Fibroblast of lung (primary cell): ENCODE measurements at regions not wholly inside any gene's neighbourhood (a gene's known extent, or its start where the extent isn't known, plus 50 kb on each side); places are given as distances from the start of the nearest gene placed in this dataset.

Experiments
- DNase-seq, 2 donors: peaks; one replicate each; pipeline versions ENCODE4 v3.0.0 to v3.0.0-alpha.2; 2010; ENCODE audit warnings: low read depth in 2 of 2
- H2AFZ ChIP-seq: 2 replicates; pipeline ENCODE4 v1.5.1; 2012; ENCODE audit warnings: low read length, control low read depth, inconsistent platforms
- H3K27ac ChIP-seq: 2 replicates; pipeline ENCODE4 v1.5.1; 2011; ENCODE audit warnings: low read length, control low read depth; ENCODE audit not compliant: insufficient read depth
- H3K27me3 ChIP-seq: 2 replicates; pipeline ENCODE4 v1.5.1; 2011; ENCODE audit warnings: mild to moderate bottlenecking, low read length; ENCODE audit not compliant: control insufficient read depth, insufficient read depth
- H3K36me3 ChIP-seq: 2 replicates; pipeline ENCODE4 v1.5.1; 2011; ENCODE audit warnings: low read length; ENCODE audit not compliant: control insufficient read depth, insufficient read depth
- H3K4me1 ChIP-seq: 2 replicates; pipeline ENCODE4 v1.5.1; 2011; ENCODE audit warnings: low read length; ENCODE audit not compliant: control insufficient read depth, insufficient read depth; ENCODE audit errors: extremely low read depth
- H3K4me2 ChIP-seq: 2 replicates; pipeline ENCODE4 v1.5.1; 2011; ENCODE audit warnings: low read length, control low read depth; ENCODE audit not compliant: insufficient read depth; ENCODE audit errors: extremely low read depth
- H3K4me3 ChIP-seq, 4 experiments: fragments of 200-600 bp in 1 of 4; sonication (generic) in 1 of 4; replicated peaks in 1 of 4; 2 replicates each; pipeline ENCODE4 v1.5.1; 2011 to 2016; ENCODE audit warnings: low read length in 4 of 4, low read depth in 3 of 4, mild to moderate bottlenecking in 3 of 4, control low read depth in 2 of 4, inconsistent platforms in 1 of 4, mixed read lengths in 1 of 4; ENCODE audit not compliant: insufficient read depth in 1 of 4; ENCODE audit errors: control extremely low read depth in 1 of 4
- H3K79me2 ChIP-seq: 2 replicates; pipeline ENCODE4 v1.5.1; 2012; ENCODE audit warnings: mild to moderate bottlenecking, low read length, inconsistent platforms; ENCODE audit not compliant: control insufficient read depth, insufficient read depth
- H3K9ac ChIP-seq: 2 replicates; pipeline ENCODE4 v1.5.1; 2011; ENCODE audit warnings: mild to moderate bottlenecking, low read length, control low read depth; ENCODE audit not compliant: insufficient read depth
- H3K9me3 ChIP-seq: 2 replicates; pipeline ENCODE4 v1.5.1; 2012; ENCODE audit warnings: low read depth, low read length; ENCODE audit not compliant: control insufficient read depth, insufficient read depth
- H4K20me1 ChIP-seq: 2 replicates; pipeline ENCODE4 v1.5.1; 2011; ENCODE audit warnings: low read length; ENCODE audit not compliant: control insufficient read depth, insufficient read depth; ENCODE audit errors: extremely low read depth
- CTCF ChIP-seq, 2 donors: IDR thresholded peaks in 1 of 2; conservative IDR thresholded peaks in 1 of 2; 1 replicate in 1 of 2; 2 replicates in 1 of 2; pipeline ENCODE4 v1.5.1; 2011 to 2012; ENCODE audit warnings: low read length in 2 of 2, control low read depth in 1 of 2, inconsistent platforms in 1 of 2, low read depth in 1 of 2, mild to moderate bottlenecking in 1 of 2
- EZH2 ChIP-seq: IDR thresholded peaks from 2 replicates; pipeline ENCODE4 v1.5.1; 2012; ENCODE audit warnings: low read length, control low read depth, mild to moderate bottlenecking; ENCODE audit errors: missing control alignments

DNA sequence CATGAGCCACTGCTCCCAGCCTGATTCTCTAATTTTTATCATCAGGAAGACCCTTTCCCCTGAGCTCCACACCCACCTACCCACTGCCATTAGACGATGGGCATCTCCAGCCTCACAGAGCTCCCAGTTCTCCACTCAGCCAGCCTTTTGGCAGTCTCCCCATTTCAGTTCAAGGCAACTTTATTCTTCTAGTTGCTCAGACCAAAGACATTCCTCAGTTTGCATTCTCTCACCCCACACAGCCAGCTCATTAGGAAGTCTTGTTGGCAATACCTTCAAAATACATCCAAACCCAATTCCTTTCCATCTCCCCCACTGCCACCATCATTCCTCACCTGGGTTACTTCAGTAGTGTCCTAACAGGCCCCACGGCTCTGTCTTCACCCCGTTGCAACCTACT is 53.4 kb upstream of the COX20 start:
- Histone ChIP-seq H3K36me3 (no peaks in the 10 kb centered on the region), H3K4me3 (no peak overlapping the region), H3K27ac (no peak overlapping the region), H4K20me1 (no peaks in the 10 kb centered on the region), H2AFZ (no peak overlapping the region), H3K27me3 (no peaks in the 10 kb centered on the region), H3K9me3 (no peaks in the 10 kb centered on the region), H3K4me2 (no peak overlapping the region), H3K79me2 (no peaks in the 10 kb centered on the region), H3K9ac (no peak overlapping the region), H3K4me1 (no peaks in the 10 kb centered on the region)
- no peak for TF ChIP-seq CTCF (conservative IDR thresholded peaks at IDR 0.05 in 1 of 2, IDR thresholded peaks at IDR 0.05 in 1 of 2; ENCODE audit: low read depth in 1 of 2, low read length in 2 of 2)
- no peak for TF ChIP-seq EZH2
- DNase-seq = peak in 1 of 2 donors; percentile 68

- Histone ChIP-seq H3K79me2 (no peaks in the 10 kb centered on the region), H3K9me3 (no peaks in the 10 kb centered on the region), H3K4me2 (no peak overlapping the region), H3K9ac (no peak overlapping the region), H4K20me1 (no peaks in the 10 kb centered on the region), H3K27ac (no peak overlapping the region), H3K27me3 (no peaks in the 10 kb centered on the region), H3K4me3 (no peak overlapping the region), H2AFZ (no peak overlapping the region), H3K4me1 (no peaks in the 10 kb centered on the region), H3K36me3 (no peaks in the 10 kb centered on the region)
- TF ChIP-seq EZH2 (no peak), CTCF (conservative IDR thresholded peaks at IDR 0.05 in 1 of 2, IDR thresholded peaks at IDR 0.05 in 1 of 2; ENCODE audit: low read depth in 1 of 2, low read length in 2 of 2) (no peak)
- no peak for DNase-seq
Measured at GRCh38 chr1:244783138-244783537, 52.3 kb upstream of the COX20 start.
